ENCODE measurements at regions not wholly inside any gene's neighbourhood (a gene's known extent, or its start where the extent isn't known, plus 50 kb on each side); places are given as distances from the start of the nearest gene placed in this dataset.

DNA sequence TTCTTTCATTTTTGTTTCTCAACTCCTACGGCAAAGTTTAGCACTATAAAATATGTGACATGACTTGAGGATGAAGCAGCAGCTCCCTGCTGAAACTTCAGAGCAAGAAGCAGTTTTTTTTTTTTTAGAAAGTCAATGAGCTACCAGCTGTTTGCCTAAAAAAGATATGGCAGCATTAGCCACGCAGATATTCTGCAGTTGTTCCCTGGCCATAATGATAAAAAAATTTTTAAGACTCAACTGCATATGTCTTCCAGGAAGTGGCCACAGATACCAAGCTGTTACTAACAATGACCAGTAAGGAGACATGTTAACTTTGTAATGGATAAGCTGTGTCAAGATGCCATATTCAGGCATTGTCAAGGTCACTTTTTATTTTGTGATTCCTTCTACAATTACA lies 319.6 kb upstream of the CDH11 start:
- no peak for DNase-seq

DNA sequence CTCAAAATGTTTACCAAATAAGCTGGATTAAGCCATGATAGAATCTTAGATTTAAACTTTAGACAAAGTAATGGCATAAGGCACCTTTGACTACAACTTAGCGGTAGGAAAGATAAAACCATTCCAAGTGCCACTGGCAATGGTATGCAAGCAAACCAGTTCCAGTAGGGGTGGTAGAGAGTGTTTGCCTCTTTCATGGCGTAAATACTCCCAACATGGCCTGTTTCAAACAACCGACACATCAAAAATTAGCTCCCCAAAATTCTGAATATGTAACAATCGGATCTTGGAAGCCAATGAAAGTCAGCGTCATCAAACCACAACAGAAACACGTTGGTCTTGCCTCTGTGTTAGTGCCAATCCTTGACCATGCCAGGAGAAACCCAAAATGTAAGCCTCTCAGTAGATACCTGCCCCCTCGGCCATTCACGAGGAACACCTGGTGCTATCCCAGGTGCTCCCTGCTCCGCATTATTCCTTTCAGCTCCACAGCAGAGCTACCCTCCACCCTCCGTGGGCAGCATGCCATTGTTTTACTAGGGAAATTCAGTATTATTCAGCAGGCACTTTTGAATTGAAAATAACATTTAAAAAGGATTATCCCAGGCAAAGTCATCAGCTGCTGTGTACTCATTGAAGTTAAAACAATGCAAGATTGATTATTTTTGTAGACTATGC lies 307.8 kb upstream of the CDH11 start:
- no peak for DNase-seq

DNA sequence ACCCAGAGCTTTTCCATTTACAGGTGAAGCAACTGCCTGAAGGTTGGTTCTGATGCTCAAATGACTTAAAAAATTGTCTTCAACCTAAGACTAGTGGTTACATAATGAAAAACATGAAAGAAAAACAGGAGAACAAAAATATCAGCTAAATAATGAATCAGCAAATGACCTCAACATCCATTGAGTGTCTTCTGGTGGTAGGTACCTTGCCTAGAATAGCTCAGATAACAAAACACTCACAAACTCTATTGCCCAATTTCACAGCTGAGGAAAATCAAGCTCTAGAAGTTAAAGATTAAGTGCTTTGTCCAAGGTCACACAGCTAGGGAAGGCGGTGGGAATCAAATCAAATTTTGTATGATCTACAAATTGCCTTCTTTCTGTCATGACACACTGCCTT lies 304.6 kb upstream of the CDH11 start:
- no peak for DNase-seq

DNA sequence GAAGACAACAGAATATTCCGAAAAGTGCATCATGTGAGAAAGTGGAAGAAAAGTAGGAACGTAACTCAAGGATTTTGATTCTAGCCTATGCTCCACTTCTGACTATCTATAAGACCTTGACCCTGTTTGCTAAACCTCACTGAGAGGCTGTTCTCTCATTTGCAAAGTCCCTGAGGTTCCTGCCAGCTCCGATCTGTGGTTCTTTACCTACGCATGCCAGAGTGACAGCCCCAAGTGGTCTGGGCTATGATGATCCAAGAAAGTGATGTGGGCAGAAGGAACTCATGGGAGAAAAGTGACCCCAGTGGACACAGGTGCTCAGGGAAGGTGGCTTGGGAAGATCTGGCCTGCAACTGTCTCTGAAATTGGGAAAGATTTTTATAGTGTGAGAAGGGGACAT lies 301.1 kb upstream of the CDH11 start:
- DNase-seq = no peak

DNA sequence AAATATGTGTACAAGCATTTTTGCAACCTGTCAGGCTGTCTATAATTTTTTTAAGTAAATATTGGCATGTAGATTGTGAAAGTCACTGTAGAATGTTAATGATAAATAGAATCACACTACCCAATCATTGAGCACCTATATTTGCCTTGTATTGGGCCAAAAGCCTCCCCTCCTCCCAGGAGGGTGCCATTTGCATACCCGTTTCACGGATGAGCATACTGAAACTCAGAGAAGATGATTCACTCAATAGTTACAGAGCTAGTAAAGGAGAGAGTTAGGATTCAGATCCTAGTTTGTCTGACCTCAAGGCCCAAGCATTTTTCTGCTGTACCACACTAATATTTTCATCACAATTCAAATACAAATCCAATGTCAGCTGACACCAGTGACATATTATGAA lies 299.7 kb upstream of the CDH11 start:
- no peak for DNase-seq

DNA sequence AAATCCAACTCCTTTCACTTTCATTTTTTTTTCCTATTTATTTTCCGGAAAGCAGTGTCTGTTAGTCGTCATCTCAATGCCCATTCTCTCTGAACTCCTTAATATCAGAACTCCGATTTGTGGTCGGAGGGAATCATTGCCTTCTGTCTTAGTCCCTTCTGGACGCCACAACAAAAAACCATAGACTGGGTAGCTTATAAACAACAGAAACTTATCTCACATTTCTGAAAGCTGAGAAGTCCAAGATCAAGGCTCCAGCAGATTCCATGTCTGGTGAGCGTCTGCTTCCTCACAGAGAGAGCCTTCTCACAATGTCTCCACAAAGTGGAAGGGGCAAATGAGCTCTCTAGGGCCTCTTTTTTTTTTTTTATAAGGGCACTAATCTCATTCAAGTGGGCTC lies 296.6 kb upstream of the CDH11 start:
- DNase-seq = no peak

DNA sequence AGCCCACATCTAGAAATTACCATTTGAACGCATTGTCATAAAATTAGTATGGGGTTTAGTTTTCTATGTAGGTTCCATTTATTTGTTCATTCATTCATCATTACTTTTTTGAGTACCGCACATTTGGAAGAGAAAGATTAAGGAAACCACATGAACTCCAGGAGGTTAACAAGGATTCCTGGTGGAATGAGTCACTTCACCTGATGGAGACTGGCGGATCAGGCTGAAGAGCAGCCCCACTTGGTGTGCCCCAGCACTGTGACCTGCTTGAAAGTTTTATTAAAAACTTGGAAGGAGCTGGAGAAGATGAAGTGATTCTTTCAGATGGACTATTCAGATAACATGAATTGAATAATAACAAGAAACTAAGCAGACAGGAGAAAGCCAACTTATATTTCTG lies 293.6 kb upstream of the CDH11 start:
- DNase-seq = no peak

DNA sequence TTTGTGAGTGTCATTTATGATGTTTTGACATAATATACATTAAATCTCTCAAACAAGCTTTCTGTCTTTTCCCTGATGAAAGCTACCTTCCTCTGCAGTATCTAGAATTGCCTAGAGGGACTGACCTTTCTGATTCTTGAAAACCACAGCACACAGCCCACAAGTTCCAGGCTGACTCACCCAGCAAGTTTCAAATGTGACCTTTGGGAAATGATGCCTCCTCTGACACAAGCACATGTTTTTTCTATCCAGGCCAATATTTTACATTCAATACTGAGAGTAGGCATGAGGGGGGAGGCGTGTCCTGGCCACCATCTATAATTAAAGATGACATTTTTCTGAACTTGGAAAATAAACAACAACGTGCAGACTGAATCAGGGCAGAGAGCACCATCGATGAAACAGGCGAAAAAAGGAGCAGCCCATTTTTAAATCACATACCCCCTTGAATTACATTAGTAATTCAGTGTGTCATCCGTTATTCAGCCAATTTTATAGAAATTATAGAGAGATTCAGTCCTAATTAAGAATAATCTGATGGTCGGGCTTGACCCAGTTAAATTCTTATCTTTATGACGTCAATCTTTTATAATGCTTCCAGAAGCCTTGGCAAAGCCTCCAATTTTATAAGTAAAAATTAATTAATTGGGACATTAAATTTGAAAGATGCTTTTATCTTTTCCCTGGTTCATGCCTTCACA lies 292.6 kb upstream of the CDH11 start:
- peak in 1 of 3 donors; percentile 84 for DNase-seq

DNA sequence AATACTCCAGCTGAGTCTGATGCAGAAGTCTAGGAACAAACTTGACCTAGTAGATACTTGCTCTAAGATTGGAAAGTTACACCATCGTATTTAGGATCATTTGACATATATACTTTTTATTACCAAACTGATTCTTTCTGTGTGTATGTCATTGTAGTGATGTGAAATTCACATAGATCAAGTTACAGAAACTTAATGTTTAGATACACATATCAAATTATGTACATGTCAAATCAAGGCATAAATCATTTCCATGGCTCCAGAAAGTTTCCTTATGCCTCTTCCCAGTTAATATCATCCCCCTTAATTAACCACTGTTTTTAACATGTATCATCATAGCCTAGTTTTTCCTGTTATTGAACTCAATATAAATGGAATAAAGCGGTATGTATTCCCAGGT lies 292.0 kb upstream of the CDH11 start:
- no peak for DNase-seq

DNA sequence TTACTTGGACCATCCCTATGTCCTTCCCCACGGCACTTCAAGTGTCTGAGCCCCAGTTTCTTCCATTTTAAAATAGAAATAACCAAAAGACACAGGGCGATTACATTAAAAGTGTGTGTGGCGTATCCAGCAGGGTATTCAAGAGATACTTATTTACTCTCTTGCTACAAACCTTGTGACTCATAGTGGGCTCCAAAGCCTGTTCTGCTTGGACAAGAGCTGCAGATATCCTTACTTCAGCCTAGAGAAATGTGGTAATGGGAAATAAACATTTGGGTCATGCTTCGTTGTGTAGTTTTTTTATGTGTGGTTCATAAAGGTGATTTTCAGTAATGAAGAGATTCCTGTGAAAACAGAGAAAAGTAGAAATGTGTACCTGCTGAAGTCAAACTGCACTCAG lies 288.9 kb upstream of the CDH11 start:
- no peak for DNase-seq

DNA sequence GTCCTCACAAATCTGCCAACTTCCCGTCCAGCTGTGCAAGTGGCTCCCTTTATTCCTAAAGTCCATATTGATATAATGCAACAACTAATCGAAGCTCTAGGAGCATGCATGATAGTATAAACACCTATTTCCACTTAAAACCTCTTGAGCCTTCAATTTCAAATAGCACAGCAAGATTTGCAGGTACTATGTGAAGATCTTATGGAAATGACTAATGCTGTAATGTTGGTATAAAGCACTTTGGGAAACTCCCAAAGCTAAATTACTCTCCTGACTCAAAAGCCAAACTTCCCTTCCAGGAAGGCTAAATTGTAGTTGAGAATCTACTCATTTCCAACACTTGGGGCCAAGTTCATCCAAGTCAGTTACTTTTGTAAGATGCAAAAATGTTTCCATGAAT lies 287.6 kb upstream of the CDH11 start:
- DNase-seq = peak in 1 of 3 donors; percentile 27

DNA sequence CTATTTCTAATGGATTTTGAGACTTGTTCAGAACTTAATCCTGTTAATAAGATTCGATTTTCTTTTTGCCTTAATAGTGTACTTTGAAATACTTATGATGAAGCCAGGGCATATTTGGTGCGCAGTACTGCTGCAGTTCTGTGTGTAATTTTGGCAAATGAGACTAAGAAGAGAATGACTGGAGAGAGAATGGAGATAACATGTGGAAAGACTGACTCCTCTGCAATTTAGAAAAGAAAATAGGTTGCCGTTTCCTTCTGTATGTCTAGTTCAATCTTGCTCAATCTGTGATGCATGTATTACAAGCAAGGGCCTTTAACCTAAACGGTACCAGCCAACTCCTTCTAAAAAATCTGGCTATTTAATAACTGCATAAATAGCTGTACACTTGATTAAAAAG lies 285.1 kb upstream of the CDH11 start:
- DNase-seq = peak in 1 of 3 donors; percentile 21

DNA sequence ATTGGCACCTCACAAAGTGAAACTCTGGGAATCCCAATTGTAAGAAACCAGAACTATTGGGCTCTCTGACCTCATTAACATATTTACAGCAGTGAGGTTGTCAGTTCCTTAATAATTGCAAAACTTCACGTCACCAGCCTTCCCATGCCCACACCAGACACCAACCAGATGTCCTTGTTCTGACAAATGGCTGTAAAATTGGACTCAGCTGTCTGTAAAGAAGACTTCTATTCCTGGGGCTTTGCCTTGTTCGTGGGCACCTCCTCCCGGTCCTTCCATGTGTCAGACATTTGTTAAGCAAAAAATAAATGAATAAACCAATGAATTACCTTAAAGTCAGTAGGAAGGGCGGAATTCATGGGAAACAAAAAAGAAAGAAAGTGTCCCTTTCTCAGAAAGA lies 284.3 kb upstream of the CDH11 start:
- peak in 1 of 3 donors; percentile 10 for DNase-seq

DNA sequence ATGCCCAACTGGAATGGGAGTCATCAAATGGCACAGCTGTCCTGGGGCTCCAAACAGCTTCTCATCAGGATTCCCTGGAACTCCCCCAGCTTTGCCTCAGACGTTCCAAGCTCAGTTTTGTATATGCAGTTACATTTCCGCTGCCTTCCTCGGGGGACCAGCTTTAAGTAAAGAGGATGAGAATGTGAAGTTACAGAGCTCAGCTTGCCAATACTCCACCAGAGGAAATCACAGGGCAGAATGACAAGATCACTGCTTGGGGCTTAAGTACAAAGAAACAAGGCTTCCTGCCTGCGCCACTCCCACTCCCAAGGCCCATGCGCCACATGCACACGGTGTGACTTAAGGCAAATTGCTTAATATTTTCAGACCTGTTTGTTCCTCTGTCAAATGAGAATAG lies 272.4 kb upstream of the CDH11 start:
- peak in 2 of 3 donors; percentile 42 to 79 for DNase-seq

DNA sequence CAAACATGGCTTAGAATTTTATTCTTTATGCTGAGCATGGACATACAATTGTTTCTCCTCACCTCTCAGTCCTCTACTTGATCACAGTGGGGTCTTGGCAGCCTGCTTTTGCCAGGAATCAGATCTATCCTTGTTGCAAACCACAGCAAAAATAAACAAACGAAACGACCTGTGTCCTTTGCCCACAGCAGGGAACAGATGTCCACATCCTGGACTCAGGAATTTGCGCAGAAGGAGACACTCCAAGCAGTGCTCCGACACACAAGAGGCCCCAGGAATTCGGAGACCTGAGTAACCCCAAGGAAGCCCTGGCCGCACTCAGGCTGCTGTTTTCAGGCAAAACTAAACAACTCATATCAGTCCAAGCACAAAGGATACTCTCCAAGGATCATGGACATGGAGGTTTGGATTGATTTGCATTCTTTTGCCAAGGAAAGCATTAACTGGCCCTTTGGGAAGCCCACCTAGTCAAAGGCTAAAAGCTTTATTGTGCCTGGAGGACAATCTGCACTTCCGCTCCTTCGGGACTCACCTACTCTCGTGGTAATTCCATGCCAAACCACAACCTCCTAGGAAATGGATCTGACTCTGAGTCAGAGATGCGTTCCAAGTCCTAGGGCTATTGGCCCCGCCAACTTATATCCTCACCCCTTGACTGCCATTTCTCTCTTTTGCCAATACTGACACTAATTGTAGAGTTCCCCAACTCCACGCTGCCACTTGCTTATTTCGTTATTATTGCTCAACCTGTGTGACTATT lies 271.1 kb upstream of the CDH11 start:
- DNase-seq = no peak

DNA sequence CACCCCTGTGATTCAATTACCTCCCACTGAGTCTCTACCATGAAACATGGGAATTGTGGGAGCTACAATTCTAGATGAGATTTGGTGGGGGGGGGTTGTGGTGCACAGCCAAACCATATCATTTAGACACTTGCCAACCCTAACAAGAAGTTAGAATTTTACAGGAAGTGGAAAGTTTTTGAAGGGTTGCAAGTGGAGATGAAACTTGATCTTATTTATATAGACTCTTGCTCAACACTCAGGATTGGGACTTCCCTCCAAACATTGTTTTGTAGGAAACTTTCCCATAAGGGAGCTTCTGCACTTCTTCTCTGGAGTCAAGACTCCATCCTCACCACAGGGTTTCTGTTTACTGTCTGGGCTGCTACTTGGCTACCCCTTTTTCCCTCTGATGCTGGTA lies 266.7 kb upstream of the CDH11 start:
- peak in 1 of 3 donors; percentile 30 for DNase-seq

DNA sequence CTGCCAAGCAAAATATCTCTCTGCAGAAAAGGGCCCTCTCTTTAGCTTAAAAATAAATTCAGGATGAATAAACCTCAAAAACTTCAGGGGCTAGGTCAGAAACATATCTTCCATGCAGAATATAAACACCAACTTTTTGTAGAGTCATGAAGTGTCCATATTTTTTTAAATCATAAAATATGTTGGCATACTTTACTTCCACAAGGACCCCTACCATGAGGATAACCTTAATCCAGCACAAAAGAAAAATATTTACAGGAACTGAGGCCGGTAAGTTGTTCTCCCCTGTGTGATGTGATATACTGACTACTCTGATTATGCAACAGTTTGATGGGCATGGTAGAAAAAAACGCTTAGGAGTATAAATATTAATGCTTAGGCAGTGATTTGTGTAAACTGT lies 264.8 kb upstream of the CDH11 start:
- no peak for DNase-seq

DNA sequence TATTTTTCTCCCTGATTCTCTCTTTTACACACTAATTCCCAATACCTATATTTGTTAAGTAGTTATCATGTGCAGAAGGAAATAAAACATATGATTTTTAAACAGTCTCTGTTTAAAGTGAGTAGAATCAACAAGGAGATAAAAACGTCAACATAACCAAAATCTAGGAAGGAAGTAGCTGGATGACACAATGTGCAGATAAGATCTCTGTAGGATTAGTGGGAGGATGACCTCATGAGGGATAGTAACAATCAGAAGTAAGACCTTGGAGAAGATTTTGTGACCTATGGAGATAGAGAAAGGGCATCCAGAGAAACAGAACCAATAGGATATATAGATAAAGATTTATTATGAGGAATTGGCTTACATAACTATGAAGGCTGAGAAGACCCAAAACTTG lies 262.6 kb upstream of the CDH11 start:
- DNase-seq = no peak

DNA sequence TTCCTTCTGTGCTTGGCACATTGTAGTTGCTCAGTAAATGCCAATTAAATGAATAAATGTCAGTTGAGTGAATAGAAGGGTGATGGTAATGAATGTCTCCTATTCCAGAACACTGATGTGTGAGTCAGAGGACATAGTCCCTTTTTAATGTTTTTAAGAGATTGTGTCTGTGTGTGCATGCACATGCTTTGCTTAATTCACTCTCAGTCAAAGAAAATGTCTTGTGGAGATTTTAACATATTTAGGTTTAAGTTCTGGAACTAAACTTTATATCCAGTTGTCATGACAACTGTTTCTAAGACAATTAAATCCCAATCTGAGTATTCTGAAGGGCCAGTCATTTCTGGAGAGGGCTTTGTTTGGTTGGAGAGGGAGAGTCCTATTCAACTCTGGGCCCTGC lies 255.3 kb upstream of the CDH11 start:
- DNase-seq = peak in 1 of 3 donors; percentile 9

DNA sequence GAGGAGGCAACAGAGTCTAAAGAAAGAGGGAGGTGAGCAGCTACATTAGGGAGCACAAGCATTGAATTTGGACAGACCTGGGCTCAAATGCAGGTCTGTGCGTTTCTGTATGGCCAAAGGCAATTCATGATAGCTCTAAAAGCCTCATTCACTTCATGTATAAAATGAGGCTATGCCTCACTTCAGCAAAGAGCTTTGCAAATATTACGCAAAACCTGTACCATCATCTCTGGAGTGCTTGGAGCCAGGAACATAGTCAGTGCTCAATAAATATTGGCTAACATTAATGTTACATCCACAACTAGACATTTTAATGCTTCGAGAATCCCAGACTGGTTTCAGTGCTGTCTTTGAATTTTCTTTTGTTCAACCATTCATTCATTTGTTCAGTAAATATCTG lies 254.7 kb upstream of the CDH11 start:
- no peak for DNase-seq

DNA sequence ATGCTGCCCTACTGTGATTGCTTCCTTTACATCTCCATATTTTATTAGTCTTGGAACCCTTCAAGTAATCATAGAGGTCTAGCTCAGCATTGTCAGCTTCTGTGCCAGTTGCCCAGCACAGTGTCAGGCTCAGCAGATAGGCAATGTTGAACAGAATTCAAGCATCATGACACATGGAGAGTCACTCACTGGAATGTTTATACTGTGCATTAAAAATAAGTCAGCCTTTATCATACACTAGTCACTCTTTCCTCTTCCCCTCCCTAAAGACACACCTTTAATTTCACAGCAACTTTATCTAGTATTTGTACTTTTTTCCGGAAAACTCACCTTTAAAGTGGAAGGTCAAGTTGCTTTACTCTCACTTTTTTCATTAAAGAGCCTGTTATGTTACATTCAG lies 253.8 kb upstream of the CDH11 start:
- DNase-seq = peak in 1 of 3 donors; percentile 9

DNA sequence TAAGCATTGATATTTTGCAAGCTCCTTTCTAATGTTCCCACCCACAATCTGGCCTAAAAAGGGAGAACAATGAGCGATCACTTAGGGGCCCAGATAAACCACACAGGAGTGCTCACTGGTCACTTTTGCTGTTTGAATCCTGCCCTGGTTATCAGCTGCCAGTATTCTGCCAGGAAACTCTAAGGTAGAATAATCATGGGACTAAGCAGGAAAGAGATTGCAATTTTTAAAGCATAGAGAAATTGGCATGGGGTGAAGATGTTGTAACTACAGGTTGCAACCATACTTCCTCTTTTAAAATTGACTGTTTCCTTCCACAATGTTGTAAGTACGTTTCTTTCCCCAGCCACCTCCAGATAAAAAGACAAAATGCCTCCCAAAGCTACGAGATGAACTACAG lies 251.2 kb upstream of the CDH11 start:
- no peak for DNase-seq

DNA sequence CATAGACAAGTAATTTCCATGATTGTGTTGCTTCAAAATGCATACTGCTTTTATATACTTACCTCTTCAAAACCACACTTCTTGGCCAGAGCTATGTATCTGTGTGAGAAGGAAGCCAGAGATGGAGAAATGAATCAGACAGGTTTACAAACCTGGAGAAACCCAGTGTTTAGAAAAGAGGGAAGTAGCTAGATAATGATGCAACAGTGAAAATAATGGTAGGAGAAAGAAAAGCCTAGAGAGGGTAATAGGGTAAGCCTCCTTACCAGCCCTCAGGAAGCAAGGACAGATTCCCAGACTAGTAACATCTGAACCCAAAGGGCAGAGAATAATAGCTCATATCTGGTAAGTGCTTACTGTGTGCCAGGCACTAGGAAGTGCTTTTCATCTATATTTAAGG lies 250.3 kb upstream of the CDH11 start:
- DNase-seq = no peak

All from muscle of back (tissue), 3 donors.